Glutamatergic neuron (in vitro differentiated cells): ENCODE measurements at regions not wholly inside any gene's neighbourhood (a gene's known extent, or its start where the extent isn't known, plus 50 kb on each side); places are given as distances from the start of the nearest gene placed in this dataset.

Experiments
- DNase-seq: peaks from one replicate; pipeline ENCODE4 v3.0.0; 2022
- H3K27ac Mint-ChIP-seq: one replicate; pipeline ENCODE4 v1.8.0; 2020; ENCODE audit warnings: mild to moderate bottlenecking, mixed read lengths, inconsistent platforms; ENCODE audit not compliant: unreplicated experiment
- H3K27me3 Mint-ChIP-seq: one replicate; pipeline ENCODE4 v1.8.0; 2020; ENCODE audit warnings: mild to moderate bottlenecking, moderate library complexity, mixed read lengths, inconsistent platforms; ENCODE audit not compliant: unreplicated experiment
- H3K36me3 Mint-ChIP-seq: one replicate; pipeline ENCODE4 v1.8.0; 2020; ENCODE audit warnings: mild to moderate bottlenecking, mixed read lengths, inconsistent platforms; ENCODE audit not compliant: unreplicated experiment
- H3K4me1 Mint-ChIP-seq: one replicate; pipeline ENCODE4 v1.8.0; 2020; ENCODE audit warnings: mild to moderate bottlenecking, low read depth, mixed read lengths, inconsistent platforms; ENCODE audit not compliant: unreplicated experiment
- H3K4me3 Mint-ChIP-seq: one replicate; pipeline ENCODE4 v1.8.0; 2020; ENCODE audit warnings: mild to moderate bottlenecking, mixed read lengths, inconsistent platforms; ENCODE audit not compliant: unreplicated experiment
- H3K9me3 Mint-ChIP-seq: one replicate; pipeline ENCODE4 v1.8.0; 2020; ENCODE audit warnings: mild to moderate bottlenecking, moderate library complexity, mixed read lengths, inconsistent platforms; ENCODE audit not compliant: unreplicated experiment
- CTCF ChIP-seq: fragments of 200-600 bp; sonication (generic); IDR thresholded peaks from one replicate; pipeline ENCODE4 v1.5.0; 2021; ENCODE audit not compliant: partially characterized antibody, unreplicated experiment

DNA sequence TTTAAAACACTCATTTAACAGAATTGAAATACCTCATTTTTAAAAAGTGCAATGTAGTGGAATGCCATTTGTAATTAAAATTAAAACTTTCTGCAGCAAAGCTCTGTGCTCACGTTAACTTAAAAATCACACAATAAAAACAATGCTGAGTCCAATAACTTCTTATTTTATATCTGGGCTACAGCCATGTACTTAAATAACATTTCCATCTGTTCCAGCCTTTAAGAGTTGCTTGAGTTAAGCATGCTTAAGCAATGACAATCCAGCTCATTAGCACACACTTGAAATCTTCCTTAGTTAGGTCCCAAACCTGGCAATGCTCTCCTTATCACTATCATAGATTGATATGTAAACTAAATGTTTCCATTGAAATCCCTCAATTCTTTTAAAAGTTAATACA, 132.3 kb upstream of the CDH12 start:
- H3K9me3 Mint-ChIP-seq = peaks cover 2% of the 10 kb centered on the region
- TF ChIP-seq CTCF = no peak
- no peak for DNase-seq

DNA sequence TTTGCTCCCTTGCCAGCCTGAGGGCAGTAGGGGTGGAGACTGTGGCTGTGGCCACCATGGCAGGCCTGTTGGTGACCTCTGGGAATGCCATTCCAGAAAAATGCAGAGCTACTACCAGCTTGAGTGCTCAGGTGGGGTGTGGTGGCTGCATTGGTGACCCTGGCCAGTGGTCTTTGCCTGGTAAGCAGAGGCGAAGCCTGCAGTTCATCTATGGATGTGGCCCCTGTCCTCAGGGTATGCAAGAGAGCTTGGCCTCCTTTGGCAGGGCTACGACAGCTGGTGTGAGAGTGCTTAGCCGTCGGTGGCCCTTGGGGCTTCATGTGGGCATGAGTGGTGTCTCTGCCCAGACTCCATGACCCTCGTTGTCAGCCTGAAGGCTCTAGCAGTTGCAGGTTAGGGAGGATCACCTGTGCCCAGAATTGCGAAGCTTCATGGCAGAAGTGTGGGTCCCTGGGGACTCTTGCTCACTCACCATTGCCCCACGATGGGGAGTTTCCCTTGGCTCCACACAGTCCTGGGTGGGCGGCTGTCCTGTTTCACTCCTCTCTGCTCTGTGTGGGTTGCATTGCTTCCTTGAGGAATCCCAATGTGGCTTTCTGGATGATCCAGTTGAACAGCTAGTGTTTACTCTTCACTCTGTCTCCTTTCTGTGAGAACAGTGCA, 117.9 kb upstream of the CDH12 start:
- no peaks in the 10 kb centered on the region for H3K27me3 Mint-ChIP-seq
- H3K9me3 Mint-ChIP-seq = peaks cover 2% of the 10 kb centered on the region
- peaks cover 5% of the 10 kb centered on the region for H3K36me3 Mint-ChIP-seq
- no peak for DNase-seq
- no peak overlapping the region for H3K4me3 Mint-ChIP-seq
- no peaks in the 10 kb centered on the region for H3K4me1 Mint-ChIP-seq
- H3K27ac Mint-ChIP-seq = no peak overlapping the region
- TF ChIP-seq CTCF = no peak

More for the DNA sequence above, 132.3 kb upstream of the CDH12 start:
- no peaks in the 10 kb centered on the region for H3K36me3 Mint-ChIP-seq
- H3K27ac Mint-ChIP-seq = no peak overlapping the region
- no peaks in the 10 kb centered on the region for H3K4me1 Mint-ChIP-seq
- H3K4me3 Mint-ChIP-seq = no peak overlapping the region
- peaks cover 2% of the 10 kb centered on the region for H3K27me3 Mint-ChIP-seq

DNA sequence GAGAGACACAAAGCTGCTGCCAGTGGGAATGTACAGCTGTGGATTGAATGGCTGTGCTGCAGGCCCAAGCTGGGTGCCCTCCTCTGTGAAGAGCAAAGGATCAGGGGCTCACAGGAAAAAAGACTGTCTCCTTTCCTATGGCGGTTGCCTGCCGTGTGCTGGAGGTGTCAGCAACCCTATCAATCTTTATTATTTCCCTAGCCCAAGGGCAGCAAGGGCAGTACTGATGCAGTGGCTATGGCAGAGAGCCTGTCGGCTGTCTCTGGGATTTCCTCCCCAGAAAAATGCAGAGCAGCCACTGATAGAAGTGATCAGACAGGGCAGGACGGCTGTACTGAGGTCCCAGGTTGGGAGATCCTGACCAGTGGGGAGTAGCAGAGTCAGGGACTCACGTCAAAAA, 117.3 kb upstream of the CDH12 start:
- Mint-ChIP-seq H3K27ac (no peak overlapping the region), H3K27me3 (no peaks in the 10 kb centered on the region)
- TF ChIP-seq CTCF = no peak

GRCh38 chr5:22968386-22968785, 115.2 kb upstream of the CDH12 start:
- Mint-ChIP-seq H3K9me3 (peaks cover 2% of the 10 kb centered on the region), H3K27me3 (no peaks in the 10 kb centered on the region), H3K4me1 (no peaks in the 10 kb centered on the region), H3K4me3 (no peak overlapping the region), H3K36me3 (peaks cover 5% of the 10 kb centered on the region), H3K27ac (no peak overlapping the region)
- DNase-seq = no peak
- TF ChIP-seq CTCF = no peak

More for the DNA sequence above, 117.3 kb upstream of the CDH12 start:
- Mint-ChIP-seq H3K36me3 (peaks cover 5% of the 10 kb centered on the region), H3K4me3 (no peak overlapping the region), H3K9me3 (peaks cover 2% of the 10 kb centered on the region), H3K4me1 (no peaks in the 10 kb centered on the region)
- DNase-seq = no peak

- Mint-ChIP-seq H3K36me3 (peaks cover 5% of the 10 kb centered on the region), H3K4me3 (no peak overlapping the region), H3K27me3 (no peaks in the 10 kb centered on the region), H3K27ac (no peak overlapping the region), H3K4me1 (no peaks in the 10 kb centered on the region), H3K9me3 (peaks cover 2% of the 10 kb centered on the region)
- TF ChIP-seq CTCF = no peak
- no peak for DNase-seq
These were observed 112.8 kb upstream of the CDH12 start for GRCh38 chr5:22965960-22966359.
